PFSK-1 (cell line): ENCODE measurements at regions not wholly inside any gene's neighbourhood (a gene's known extent, or its start where the extent isn't known, plus 50 kb on each side); places are given as distances from the start of the nearest gene placed in this dataset.

ENCODE experiments used
- FOXP2 ChIP-seq: optimal IDR thresholded peaks from 2 replicates; pipeline ENCODE3; 2011; ENCODE audit warnings: borderline replicate concordance, control low read depth, inconsistent platforms; ENCODE audit not compliant: insufficient read depth; ENCODE audit errors: extremely low read length, extremely low read depth
- POLR2AphosphoS5 ChIP-seq: IDR thresholded peaks from 2 replicates; pipeline ENCODE4 v1.6.1; 2012; ENCODE audit warnings: low read depth, mild to moderate bottlenecking, control low read depth, low read length, moderate library complexity
- SIN3A ChIP-seq: IDR thresholded peaks from 2 replicates; pipeline ENCODE4 v1.6.1; 2012; ENCODE audit warnings: mild to moderate bottlenecking, low read length, moderate library complexity, borderline replicate concordance; ENCODE audit not compliant: insufficient read depth
- TAF1 ChIP-seq: IDR thresholded peaks from 2 replicates; pipeline ENCODE4 v1.6.1; 2012; ENCODE audit warnings: low read length, control low read depth, borderline replicate concordance; ENCODE audit not compliant: insufficient read depth
- TF ChIP-seq, protein P1 (sequence below), 2 experiments: IDR thresholded peaks; 2 replicates each; pipeline versions ENCODE4 v1.6.1 to v1.8.0; 2011 to 2012; ENCODE audit warnings: low read depth in 2 of 2, low read length in 2 of 2, control low read depth in 1 of 2, inconsistent platforms in 1 of 2, mild to moderate bottlenecking in 1 of 2, moderate library complexity in 1 of 2; ENCODE audit not compliant: insufficient read depth in 1 of 2

DNA sequence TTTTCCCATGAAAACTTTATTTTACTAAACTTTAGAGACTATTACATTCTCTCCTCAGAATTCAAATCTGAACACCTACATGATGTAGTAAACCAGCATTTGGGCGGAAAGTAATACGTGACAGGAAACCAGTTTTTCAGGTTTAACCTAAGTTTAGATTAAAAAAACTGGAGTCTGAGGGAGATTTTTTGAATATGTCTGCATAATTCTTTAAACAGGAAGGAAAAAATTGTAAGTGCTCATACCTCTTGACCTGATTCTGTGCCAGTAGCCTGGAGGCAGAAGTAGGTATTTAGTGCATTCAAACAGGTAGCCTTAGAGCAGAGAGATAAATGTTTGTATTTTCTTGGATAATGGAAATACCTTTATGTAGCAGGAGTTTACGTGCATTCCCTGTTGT, 224.3 kb downstream of the MDFIC start:
- TF ChIP-seq POLR2AphosphoS5 (no peak), TAF1 (no peak), SIN3A (no peak), FOXP2 (no peak)
- TF ChIP-seq, protein P1, sequence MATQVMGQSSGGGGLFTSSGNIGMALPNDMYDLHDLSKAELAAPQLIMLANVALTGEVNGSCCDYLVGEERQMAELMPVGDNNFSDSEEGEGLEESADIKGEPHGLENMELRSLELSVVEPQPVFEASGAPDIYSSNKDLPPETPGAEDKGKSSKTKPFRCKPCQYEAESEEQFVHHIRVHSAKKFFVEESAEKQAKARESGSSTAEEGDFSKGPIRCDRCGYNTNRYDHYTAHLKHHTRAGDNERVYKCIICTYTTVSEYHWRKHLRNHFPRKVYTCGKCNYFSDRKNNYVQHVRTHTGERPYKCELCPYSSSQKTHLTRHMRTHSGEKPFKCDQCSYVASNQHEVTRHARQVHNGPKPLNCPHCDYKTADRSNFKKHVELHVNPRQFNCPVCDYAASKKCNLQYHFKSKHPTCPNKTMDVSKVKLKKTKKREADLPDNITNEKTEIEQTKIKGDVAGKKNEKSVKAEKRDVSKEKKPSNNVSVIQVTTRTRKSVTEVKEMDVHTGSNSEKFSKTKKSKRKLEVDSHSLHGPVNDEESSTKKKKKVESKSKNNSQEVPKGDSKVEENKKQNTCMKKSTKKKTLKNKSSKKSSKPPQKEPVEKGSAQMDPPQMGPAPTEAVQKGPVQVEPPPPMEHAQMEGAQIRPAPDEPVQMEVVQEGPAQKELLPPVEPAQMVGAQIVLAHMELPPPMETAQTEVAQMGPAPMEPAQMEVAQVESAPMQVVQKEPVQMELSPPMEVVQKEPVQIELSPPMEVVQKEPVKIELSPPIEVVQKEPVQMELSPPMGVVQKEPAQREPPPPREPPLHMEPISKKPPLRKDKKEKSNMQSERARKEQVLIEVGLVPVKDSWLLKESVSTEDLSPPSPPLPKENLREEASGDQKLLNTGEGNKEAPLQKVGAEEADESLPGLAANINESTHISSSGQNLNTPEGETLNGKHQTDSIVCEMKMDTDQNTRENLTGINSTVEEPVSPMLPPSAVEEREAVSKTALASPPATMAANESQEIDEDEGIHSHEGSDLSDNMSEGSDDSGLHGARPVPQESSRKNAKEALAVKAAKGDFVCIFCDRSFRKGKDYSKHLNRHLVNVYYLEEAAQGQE (IDR thresholded peaks at IDR 0.05; ENCODE audit: insufficient read depth in 1 of 2, low read depth in 2 of 2, low read length in 2 of 2), result no peak

DNA sequence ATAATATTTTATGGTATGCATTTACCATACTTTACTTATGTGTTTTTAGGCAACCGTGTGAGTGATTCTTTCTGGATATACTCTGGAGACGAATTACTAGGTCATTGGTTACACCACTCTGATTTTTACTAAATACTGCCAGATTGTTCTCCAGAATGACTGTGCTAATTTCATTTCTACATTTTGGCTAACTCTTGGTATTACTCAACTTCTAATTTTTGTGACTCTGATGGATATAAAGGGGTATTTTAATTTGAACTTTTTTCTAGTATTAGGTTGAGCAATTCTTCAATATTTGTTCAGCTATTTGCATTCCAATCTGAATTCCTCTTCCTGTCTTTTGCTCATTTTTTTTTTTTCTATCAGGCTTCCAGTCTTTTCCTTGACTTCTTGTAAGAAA, 223.6 kb downstream of the MDFIC start:
- TF ChIP-seq FOXP2, result no peak
- TF ChIP-seq, protein P1 (IDR thresholded peaks at IDR 0.05; ENCODE audit: insufficient read depth in 1 of 2, low read depth in 2 of 2, low read length in 2 of 2), result no peak
- TF ChIP-seq TAF1, result no peak
- no peak for TF ChIP-seq SIN3A
- TF ChIP-seq POLR2AphosphoS5, result no peak

DNA sequence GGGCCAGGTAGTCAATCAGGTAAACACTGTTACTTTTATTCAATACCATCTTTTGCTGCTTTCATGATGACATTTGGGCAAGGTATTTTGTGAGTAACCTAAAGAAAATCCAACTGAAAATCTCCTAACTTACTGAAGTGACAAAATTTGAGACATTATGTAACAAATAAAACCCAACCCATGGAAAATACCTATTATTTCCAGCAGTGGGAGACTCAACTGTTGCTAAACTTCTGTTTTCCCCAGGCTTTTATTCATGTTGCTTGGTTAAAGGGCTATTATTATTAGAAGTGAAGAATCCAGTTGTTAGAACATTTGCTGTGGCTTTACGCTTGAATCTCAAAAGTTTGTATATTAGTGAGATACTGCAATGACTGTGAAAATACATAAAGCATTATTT, 215.9 kb downstream of the MDFIC start:
- TF ChIP-seq TAF1, result no peak
- no peak for TF ChIP-seq FOXP2
- no peak for TF ChIP-seq POLR2AphosphoS5
- TF ChIP-seq, protein P1 (IDR thresholded peaks at IDR 0.05; ENCODE audit: insufficient read depth in 1 of 2, low read depth in 2 of 2, low read length in 2 of 2), result no peak
- TF ChIP-seq SIN3A, result no peak

DNA sequence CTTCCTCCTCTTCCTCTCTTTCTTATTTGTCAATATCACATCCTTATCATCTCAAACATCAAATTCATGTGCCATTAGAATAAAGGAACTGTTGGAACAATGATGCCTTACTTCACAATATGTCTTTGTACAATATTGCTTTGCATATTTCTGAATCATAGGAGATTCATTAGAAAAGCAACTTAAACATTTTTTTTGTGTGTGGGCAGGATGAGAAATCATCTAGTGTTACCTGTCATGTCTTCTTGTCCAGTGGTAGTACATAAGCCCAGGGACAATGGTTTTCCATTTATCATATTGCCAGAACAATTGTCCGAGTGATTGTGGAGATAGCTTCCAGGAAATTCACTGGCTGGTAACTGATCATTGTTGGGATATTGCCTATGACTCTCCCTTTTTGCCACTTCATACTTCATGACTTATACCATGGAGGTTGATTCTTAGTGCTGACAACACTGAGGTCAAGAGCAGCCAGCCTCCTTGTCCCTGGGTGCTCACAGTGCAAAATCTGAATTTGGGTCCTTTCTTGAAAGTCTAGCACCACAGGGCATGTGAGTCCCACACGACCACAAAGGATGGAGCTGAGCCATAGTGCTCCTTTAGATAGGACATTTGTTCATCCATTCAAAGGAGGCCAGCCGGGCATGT, 215.0 kb downstream of the MDFIC start:
- TF ChIP-seq POLR2AphosphoS5 (no peak), SIN3A (no peak), FOXP2 (no peak), TAF1 (no peak)
- TF ChIP-seq, protein P1 (IDR thresholded peaks at IDR 0.05; ENCODE audit: insufficient read depth in 1 of 2, low read depth in 2 of 2, low read length in 2 of 2), result no peak

DNA sequence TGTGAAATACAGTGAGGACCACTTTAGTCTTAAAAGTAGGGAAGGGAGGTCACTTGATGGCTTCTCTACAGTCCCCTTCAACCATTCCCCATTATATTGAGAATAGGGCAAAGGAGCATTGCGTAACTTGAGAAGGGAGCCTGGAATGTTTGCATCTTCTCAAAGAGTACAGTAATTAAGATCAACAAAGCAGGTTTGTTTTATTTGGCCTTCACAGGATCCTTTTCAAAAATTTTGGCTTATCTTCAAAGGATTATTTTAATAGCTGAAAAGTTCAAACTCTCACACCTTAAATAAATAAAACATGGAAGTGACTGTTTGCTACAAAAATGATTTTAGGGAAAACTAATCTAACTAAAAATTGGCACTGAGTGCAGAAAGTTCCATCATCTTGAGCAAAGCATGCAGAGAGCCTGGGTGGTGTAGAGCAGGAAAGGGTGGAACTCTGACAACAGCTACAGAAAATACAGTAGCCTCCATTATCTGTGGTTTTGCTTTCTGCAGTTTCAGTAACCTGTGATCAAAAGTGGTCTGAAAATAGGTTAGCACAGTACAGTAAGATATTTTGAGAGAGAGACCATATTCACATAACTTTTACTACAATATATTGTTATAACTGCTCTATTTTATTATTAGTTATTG, 214.0 kb downstream of the MDFIC start:
- TF ChIP-seq, protein P1 (IDR thresholded peaks at IDR 0.05; ENCODE audit: insufficient read depth in 1 of 2, low read depth in 2 of 2, low read length in 2 of 2), result no peak
- TF ChIP-seq TAF1, result no peak
- no peak for TF ChIP-seq FOXP2
- TF ChIP-seq POLR2AphosphoS5, result no peak
- no peak for TF ChIP-seq SIN3A
